ENCODE measurements at regions not wholly inside any gene's neighbourhood (a gene's known extent, or its start where the extent isn't known, plus 50 kb on each side); places are given as distances from the start of the nearest gene placed in this dataset.

DNA sequence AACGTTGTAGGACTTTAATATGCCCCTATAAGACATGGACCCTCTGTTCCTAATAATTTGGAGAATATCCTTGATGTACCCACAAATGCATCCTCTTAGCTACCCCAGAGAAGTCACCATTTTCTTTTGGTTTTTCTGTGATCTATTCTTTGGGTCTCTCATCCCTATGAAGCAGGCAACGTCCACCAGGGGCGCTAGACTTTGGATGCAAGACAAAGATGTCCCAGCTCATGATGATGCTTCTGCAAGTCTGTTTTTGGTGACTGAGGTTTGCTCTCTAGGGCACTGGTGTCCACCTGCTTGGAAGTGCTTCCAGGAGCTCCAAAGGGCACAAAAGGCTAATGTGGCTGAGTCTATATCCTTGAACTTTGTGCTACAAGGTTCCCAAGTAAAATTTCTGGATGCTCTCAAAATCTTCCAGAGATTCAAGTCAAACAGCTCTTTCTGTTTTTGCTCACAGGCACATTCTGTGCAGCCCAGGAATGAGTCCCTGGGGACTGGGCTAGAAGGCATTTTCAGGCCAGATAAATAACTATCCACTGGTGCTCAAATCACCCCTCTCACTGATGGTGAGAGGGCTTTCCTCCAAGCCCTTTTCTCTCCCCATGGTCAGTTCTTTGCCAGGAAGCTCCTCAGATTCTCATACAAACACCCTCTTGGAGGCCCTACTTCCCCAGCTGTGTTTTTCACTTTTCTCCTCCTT is 166.4 kb downstream of the C7orf25 start:
- Mint-ChIP-seq H3K4me3 (no peak overlapping the region), H3K4me1 (peaks cover 12% of the 10 kb centered on the region), H3K36me3 (ENCODE audit: low read depth) (peaks cover 6% of the 10 kb centered on the region), H3K27ac (no peak overlapping the region), H3K9me3 (peaks cover 17% of the 10 kb centered on the region), H3K27me3 (ENCODE audit: low read depth, poor library complexity) (peaks cover 3% of the 10 kb centered on the region)
- TF ChIP-seq, protein P1, sequence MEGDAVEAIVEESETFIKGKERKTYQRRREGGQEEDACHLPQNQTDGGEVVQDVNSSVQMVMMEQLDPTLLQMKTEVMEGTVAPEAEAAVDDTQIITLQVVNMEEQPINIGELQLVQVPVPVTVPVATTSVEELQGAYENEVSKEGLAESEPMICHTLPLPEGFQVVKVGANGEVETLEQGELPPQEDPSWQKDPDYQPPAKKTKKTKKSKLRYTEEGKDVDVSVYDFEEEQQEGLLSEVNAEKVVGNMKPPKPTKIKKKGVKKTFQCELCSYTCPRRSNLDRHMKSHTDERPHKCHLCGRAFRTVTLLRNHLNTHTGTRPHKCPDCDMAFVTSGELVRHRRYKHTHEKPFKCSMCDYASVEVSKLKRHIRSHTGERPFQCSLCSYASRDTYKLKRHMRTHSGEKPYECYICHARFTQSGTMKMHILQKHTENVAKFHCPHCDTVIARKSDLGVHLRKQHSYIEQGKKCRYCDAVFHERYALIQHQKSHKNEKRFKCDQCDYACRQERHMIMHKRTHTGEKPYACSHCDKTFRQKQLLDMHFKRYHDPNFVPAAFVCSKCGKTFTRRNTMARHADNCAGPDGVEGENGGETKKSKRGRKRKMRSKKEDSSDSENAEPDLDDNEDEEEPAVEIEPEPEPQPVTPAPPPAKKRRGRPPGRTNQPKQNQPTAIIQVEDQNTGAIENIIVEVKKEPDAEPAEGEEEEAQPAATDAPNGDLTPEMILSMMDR (IDR thresholded peaks at IDR 0.05): peak; percentile 48
- peak; percentile 42 for DNase-seq

DNA sequence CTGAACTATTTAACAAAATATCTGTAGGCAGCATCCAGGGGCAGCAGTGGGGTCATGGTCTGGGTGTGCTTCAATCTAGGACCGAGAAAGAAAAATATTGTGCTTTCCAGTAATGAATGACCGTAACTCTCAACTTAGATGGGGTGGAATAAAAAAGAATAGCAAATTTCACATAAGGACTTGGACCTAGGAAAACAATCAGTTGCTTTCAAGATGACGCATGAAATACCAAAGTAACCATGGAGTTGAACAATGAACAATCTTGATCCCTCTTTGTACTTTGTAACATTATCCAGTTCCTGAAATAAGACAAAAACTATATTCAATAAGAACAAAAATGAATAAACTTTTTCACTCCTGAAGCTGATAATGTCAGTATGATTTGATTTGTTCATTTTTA is 167.1 kb downstream of the C7orf25 start:
- H3K4me1 Mint-ChIP-seq: peaks cover 12% of the 10 kb centered on the region
- H3K4me3 Mint-ChIP-seq: no peak overlapping the region
- TF ChIP-seq, protein P1 (IDR thresholded peaks at IDR 0.05): no peak
- peaks cover 12% of the 10 kb centered on the region for H3K9me3 Mint-ChIP-seq
- no peak overlapping the region for H3K27ac Mint-ChIP-seq
- no peaks in the 10 kb centered on the region for H3K27me3 Mint-ChIP-seq (ENCODE audit: low read depth, poor library complexity)
- DNase-seq: no peak
- H3K36me3 Mint-ChIP-seq (ENCODE audit: low read depth): peaks cover 6% of the 10 kb centered on the region

DNA sequence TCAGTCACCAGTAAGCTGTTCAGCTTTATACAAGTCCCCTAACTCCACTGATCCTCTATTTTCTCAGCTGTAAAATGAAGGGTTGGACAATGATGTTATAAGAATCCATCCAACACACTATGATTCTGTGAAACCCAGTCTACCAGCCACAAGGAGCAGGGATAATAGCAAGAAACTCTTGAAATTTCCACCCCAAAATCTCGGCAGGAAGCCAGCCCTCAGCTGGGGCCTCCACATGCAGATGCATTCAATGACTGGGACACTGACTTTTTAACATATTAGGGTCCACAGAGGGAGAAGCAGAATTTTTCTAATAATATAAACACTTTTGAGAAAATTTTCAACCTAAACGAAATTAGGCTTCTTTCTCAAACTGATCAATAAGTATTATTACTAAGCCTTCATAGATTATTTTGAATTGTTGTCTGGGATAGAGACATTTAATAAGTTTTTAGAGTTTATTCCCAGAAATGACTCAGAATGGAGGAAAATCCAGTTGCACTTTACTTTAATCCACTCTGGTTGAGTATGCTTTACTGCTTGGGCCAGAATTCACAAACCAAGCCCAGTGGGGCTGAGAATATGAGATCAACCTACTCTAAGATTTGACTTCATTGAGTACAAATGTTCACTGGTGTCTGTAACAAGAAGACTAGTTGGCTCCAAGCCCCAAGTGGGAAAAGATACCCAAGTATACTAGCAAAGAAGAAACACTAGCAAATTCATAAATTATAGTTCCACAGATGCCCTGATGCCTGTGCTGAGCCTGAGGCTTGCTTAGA is 168.6 kb downstream of the C7orf25 start:
- TF ChIP-seq, protein P1 (IDR thresholded peaks at IDR 0.05): no peak
- H3K27me3 Mint-ChIP-seq (ENCODE audit: low read depth, poor library complexity): no peaks in the 10 kb centered on the region
- peaks cover 7% of the 10 kb centered on the region for H3K9me3 Mint-ChIP-seq
- H3K4me3 Mint-ChIP-seq: no peak overlapping the region
- H3K4me1 Mint-ChIP-seq: peaks cover 12% of the 10 kb centered on the region
- H3K36me3 Mint-ChIP-seq (ENCODE audit: low read depth): no peaks in the 10 kb centered on the region
- no peak for DNase-seq
- no peak overlapping the region for H3K27ac Mint-ChIP-seq

DNA sequence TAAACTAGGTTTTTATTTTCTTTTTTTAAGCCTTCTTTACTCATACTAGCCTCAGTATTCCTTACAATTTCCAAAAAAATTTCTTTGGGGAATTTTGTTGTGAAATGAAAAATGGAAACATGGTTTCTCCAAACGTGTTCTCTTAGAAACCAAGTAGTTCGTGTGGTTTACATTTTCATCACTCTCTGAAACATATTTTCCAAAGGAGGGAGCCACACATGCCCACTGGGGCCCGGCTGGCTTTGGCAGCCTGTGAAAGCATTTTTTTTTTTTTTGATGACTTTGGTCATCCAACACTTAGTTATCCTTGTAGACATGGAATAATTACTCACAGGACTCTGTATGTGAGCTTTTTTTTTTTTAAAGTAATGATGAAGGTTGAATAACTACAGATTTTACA is 169.6 kb downstream of the C7orf25 start:
- H3K27ac Mint-ChIP-seq: no peak overlapping the region
- H3K36me3 Mint-ChIP-seq (ENCODE audit: low read depth): no peaks in the 10 kb centered on the region
- peaks cover 12% of the 10 kb centered on the region for H3K4me1 Mint-ChIP-seq
- TF ChIP-seq, protein P1 (IDR thresholded peaks at IDR 0.05): no peak
- no peak overlapping the region for H3K4me3 Mint-ChIP-seq
- DNase-seq: no peak
- H3K9me3 Mint-ChIP-seq: peaks cover 3% of the 10 kb centered on the region
- H3K27me3 Mint-ChIP-seq (ENCODE audit: low read depth, poor library complexity): no peaks in the 10 kb centered on the region

DNA sequence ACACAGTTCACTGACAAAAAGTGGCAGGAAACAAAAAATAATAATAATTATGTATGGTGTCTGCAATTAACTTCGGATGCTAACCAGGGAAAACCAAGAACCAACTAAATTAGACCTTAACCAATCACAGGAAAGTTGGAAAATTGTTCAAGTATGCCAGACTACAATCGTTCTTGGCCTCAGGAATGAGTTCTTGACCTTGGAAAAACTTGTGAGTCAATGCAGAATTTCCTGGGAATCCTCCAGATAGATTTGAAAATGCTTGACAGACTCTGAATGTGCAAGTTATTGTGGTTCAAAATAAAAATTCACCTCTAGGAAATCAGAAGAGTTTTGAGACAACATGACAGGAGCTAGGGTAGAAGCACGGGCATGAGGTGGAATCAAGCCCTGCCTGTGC is 171.5 kb downstream of the C7orf25 start:
- no peaks in the 10 kb centered on the region for H3K36me3 Mint-ChIP-seq (ENCODE audit: low read depth)
- H3K27me3 Mint-ChIP-seq (ENCODE audit: low read depth, poor library complexity): peaks cover 7% of the 10 kb centered on the region
- no peak overlapping the region for H3K27ac Mint-ChIP-seq
- H3K4me3 Mint-ChIP-seq: no peak overlapping the region
- TF ChIP-seq, protein P1 (IDR thresholded peaks at IDR 0.05): no peak
- DNase-seq: no peak
- H3K4me1 Mint-ChIP-seq: peaks cover 5% of the 10 kb centered on the region
- peaks cover 3% of the 10 kb centered on the region for H3K9me3 Mint-ChIP-seq

Measured in nephron progenitor cell (in vitro differentiated cells).